Mesenchymal stem cell (in vitro differentiated cells and primary cell): ENCODE measurements at regions not wholly inside any gene's neighbourhood (a gene's known extent, or its start where the extent isn't known, plus 50 kb on each side); places are given as distances from the start of the nearest gene placed in this dataset.

Experiments used
- DNase-seq: peaks from one replicate; pipeline ENCODE4 v3.0.0-alpha.2; 2013
- H2AFZ ChIP-seq: one replicate; pipeline ENCODE4 v1.6.1; 2013; ENCODE audit warnings: low read depth, mild to moderate bottlenecking, control low read depth, inconsistent platforms, low read length, moderate library complexity
- H2AK5ac ChIP-seq: 2 replicates; pipeline ENCODE4 v1.6.1; 2013; ENCODE audit warnings: low read length, moderate library complexity, mild to moderate bottlenecking, inconsistent platforms; ENCODE audit not compliant: severe bottlenecking
- H2BK120ac ChIP-seq: one replicate; pipeline ENCODE4 v1.6.1; 2013; ENCODE audit warnings: low read depth, mild to moderate bottlenecking, inconsistent platforms, low read length, moderate library complexity
- H2BK12ac ChIP-seq, 2 experiments: one replicate each; pipeline ENCODE4 v1.6.1; 2013; ENCODE audit warnings: inconsistent platforms in 2 of 2, low read length in 2 of 2, mild to moderate bottlenecking in 2 of 2, moderate library complexity in 2 of 2, control low read depth in 1 of 2
- H2BK15ac ChIP-seq: one replicate; pipeline ENCODE4 v1.6.1; 2013; ENCODE audit warnings: mild to moderate bottlenecking, low read depth, inconsistent platforms; ENCODE audit not compliant: poor library complexity, severe bottlenecking
- H2BK5ac ChIP-seq: 2 replicates; pipeline ENCODE4 v1.6.1; 2013; ENCODE audit warnings: low read depth, mild to moderate bottlenecking, low read length, control low read depth, inconsistent platforms; ENCODE audit not compliant: poor library complexity, severe bottlenecking
- H3K14ac ChIP-seq, 2 experiments: one replicate each; pipeline ENCODE4 v1.6.1; 2013; ENCODE audit warnings: inconsistent platforms in 2 of 2, low read length in 2 of 2, control low read depth in 1 of 2, mild to moderate bottlenecking in 1 of 2, moderate library complexity in 1 of 2
- H3K18ac ChIP-seq, 2 experiments: one replicate each; pipeline ENCODE4 v1.6.1; 2013; ENCODE audit warnings: inconsistent platforms in 2 of 2, low read length in 2 of 2, control low read depth in 1 of 2, low read depth in 1 of 2, mild to moderate bottlenecking in 1 of 2
- H3K23ac ChIP-seq, 2 experiments: one replicate each; pipeline ENCODE4 v1.6.1; 2013; ENCODE audit warnings: inconsistent platforms in 2 of 2, low read length in 2 of 2, mild to moderate bottlenecking in 2 of 2, moderate library complexity in 2 of 2, control low read depth in 1 of 2
- H3K27ac ChIP-seq: 2 replicates; pipeline ENCODE4 v1.5.1; 2013; ENCODE audit warnings: mild to moderate bottlenecking, moderate library complexity, low read length, control low read depth, inconsistent platforms; ENCODE audit not compliant: poor library complexity, severe bottlenecking
- H3K27me3 ChIP-seq, 2 experiments: 2 replicates each; pipeline versions ENCODE4 v1.6.1 to v1.7.0; 2013; ENCODE audit warnings: low read length in 2 of 2, mild to moderate bottlenecking in 2 of 2, moderate library complexity in 2 of 2, control low read depth in 1 of 2, inconsistent platforms in 1 of 2; ENCODE audit not compliant: control insufficient read depth in 1 of 2, insufficient read depth in 1 of 2
- H3K36me3 ChIP-seq, 2 experiments: 2 replicates each; pipeline versions ENCODE4 v1.6.1 to v1.7.0; 2013; ENCODE audit warnings: low read length in 2 of 2, control low read depth in 1 of 2, inconsistent platforms in 1 of 2, low read depth in 1 of 2, mild to moderate bottlenecking in 1 of 2; ENCODE audit not compliant: insufficient read depth in 2 of 2, control insufficient read depth in 1 of 2
- H3K4ac ChIP-seq, 2 experiments: one replicate each; pipeline ENCODE4 v1.6.1; 2013; ENCODE audit warnings: inconsistent platforms in 2 of 2, low read length in 2 of 2, mild to moderate bottlenecking in 2 of 2, moderate library complexity in 2 of 2, control low read depth in 1 of 2, low read depth in 1 of 2
- H3K4me1 ChIP-seq: 2 replicates; pipeline ENCODE4 v1.6.1; 2013; ENCODE audit warnings: low read depth, low read length, control low read depth; ENCODE audit not compliant: control insufficient read depth, insufficient read depth
- H3K4me2 ChIP-seq: 2 replicates; pipeline ENCODE4 v1.6.1; 2013; ENCODE audit warnings: low read length, mild to moderate bottlenecking, inconsistent platforms; ENCODE audit not compliant: poor library complexity, severe bottlenecking
- H3K4me3 ChIP-seq, 2 experiments: 2 replicates each; pipeline versions ENCODE4 v1.5.1 to v1.7.0; 2013; ENCODE audit warnings: low read length in 2 of 2, mild to moderate bottlenecking in 2 of 2, control low read depth in 1 of 2, low read depth in 1 of 2; ENCODE audit not compliant: insufficient read depth in 1 of 2
- H3K79me1 ChIP-seq: replicated peaks from 2 replicates; pipeline ENCODE4 v1.6.1; 2013; ENCODE audit warnings: mild to moderate bottlenecking, control low read depth, low read length, inconsistent platforms; ENCODE audit not compliant: poor library complexity, severe bottlenecking
- H3K9ac ChIP-seq: 2 replicates; pipeline ENCODE4 v1.7.0; 2013; ENCODE audit warnings: mild to moderate bottlenecking, low read length, moderate library complexity
- H3K9me3 ChIP-seq: 2 replicates; pipeline ENCODE4 v1.7.0; 2013; ENCODE audit warnings: mild to moderate bottlenecking, low read length; ENCODE audit not compliant: control insufficient read depth
- H4K8ac ChIP-seq: one replicate; pipeline ENCODE4 v1.6.1; 2013; ENCODE audit warnings: inconsistent platforms, mild to moderate bottlenecking, low read length, moderate library complexity
- H4K91ac ChIP-seq: one replicate; pipeline ENCODE4 v1.6.1; 2013; ENCODE audit warnings: mild to moderate bottlenecking, low read length, inconsistent platforms
- WGBS: methylation state at CpG from one replicate; pipeline ENCODE4 v1.1.7; 2013; ENCODE audit warnings: mixed read lengths; 5-methylcytosine and 5-hydroxymethylcytosine counted together

DNA sequence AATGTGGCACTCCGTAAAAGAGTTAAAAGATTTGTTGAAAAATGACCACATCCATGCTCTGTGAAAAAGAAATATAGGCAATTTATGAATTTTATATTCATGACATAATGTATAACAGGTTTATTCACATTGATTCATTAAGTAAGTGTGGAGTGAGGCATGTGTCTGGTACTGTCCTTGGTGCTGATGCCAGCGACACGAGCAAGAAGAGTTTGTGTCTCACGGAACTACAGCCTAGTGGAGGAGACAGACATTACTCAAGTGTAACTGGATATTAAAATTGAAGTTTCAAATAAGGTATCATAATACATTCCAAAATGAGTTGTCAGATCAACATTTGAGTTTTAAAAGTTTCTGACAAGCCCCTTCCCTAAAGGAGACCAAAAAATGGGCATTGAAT is 122.7 kb upstream of the PRNP start:
- no peak overlapping the region for H2AK5ac ChIP-seq
- 0% methylated on average over 2 of the region's 4 CpGs for WGBS
- peak; percentile 79 for DNase-seq

DNA sequence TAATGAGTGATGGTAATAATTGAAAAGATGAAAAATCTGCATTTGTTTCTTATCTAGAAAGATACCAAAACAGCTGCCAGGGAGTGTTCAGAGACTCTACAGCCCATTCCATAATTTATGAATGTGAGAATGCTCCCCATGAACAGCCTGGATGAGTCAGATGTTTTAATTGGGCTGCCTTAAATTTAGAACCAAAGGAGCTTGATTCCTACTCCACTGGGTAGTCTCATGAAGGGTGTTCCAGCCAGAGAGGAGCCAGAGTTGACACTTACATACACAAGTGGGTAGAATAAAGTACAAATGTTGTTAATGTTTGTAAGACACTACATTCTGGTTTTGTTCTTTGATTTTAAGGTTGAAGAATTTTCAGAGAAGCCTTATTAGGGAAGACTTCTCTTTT is 123.2 kb upstream of the PRNP start:
- no peak overlapping the region for H2BK15ac ChIP-seq
- H3K18ac ChIP-seq, result no peak overlapping the region
- peaks cover 5 to 14% of the 10 kb centered on the region in 2 experiments for H3K27me3 ChIP-seq
- H2BK120ac ChIP-seq, result no peak overlapping the region
- H3K36me3 ChIP-seq, result no peaks in the 10 kb centered on the region
- no peak overlapping the region for H3K4me2 ChIP-seq
- no peak overlapping the region for H3K9ac ChIP-seq
- H3K9me3 ChIP-seq, result peaks cover 2% of the 10 kb centered on the region
- no peaks in the 10 kb centered on the region for H3K79me1 ChIP-seq
- H3K27ac ChIP-seq, result no peak overlapping the region
- H2BK12ac ChIP-seq, result no peak overlapping the region
- no peak overlapping the region for H2AFZ ChIP-seq
- no peaks in the 10 kb centered on the region for H3K4me1 ChIP-seq
- no peak overlapping the region for H3K14ac ChIP-seq
- no peak overlapping the region for H4K8ac ChIP-seq
- no peak overlapping the region for H2BK5ac ChIP-seq
- H4K91ac ChIP-seq, result no peak overlapping the region
- no peak overlapping the region for H3K4me3 ChIP-seq
- H3K23ac ChIP-seq, result no peak overlapping the region
- no peak overlapping the region for H3K4ac ChIP-seq
- no peak overlapping the region for H2AK5ac ChIP-seq
- no peak for DNase-seq

More for the DNA sequence above, 122.7 kb upstream of the PRNP start:
- Histone ChIP-seq H3K4me1 (no peaks in the 10 kb centered on the region), H3K4ac (no peak overlapping the region), H3K9ac (no peak overlapping the region), H3K4me3 (no peak overlapping the region), H2BK12ac (no peak overlapping the region), H4K91ac (no peak overlapping the region), H4K8ac (no peak overlapping the region), H3K27me3 (peaks cover 6 to 14% of the 10 kb centered on the region in 2 experiments), H2BK15ac (no peak overlapping the region), H2BK120ac (no peak overlapping the region), H2BK5ac (no peak overlapping the region), H3K23ac (no peak overlapping the region), H3K14ac (no peak overlapping the region), H3K9me3 (peaks cover 2% of the 10 kb centered on the region), H2AFZ (no peak overlapping the region), H3K4me2 (no peak overlapping the region), H3K27ac (no peak overlapping the region), H3K18ac (no peak overlapping the region), H3K36me3 (no peaks in the 10 kb centered on the region), H3K79me1 (no peaks in the 10 kb centered on the region)

DNA sequence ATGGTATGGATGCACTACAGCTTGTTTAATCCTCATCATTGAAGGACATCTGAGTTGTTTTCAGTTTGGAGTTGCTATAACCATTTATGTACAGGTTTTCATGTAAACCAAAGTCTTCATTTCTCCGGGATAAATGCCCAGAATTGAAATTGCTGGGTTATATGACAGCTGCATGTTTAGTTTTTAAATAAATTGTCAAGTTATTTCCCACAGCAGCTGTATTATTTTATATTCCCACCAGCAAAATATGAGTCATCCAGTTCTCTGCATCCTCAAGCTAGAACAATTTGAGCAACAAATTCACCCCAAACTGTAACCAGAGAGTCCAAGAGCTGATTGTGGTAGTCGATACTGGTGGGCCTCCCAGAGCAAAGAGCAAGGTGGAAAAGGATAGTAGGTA is 125.6 kb upstream of the PRNP start:
- no peak overlapping the region for H2BK15ac ChIP-seq
- no peak overlapping the region for H4K8ac ChIP-seq
- H3K79me1 ChIP-seq, result no peaks in the 10 kb centered on the region

DNA sequence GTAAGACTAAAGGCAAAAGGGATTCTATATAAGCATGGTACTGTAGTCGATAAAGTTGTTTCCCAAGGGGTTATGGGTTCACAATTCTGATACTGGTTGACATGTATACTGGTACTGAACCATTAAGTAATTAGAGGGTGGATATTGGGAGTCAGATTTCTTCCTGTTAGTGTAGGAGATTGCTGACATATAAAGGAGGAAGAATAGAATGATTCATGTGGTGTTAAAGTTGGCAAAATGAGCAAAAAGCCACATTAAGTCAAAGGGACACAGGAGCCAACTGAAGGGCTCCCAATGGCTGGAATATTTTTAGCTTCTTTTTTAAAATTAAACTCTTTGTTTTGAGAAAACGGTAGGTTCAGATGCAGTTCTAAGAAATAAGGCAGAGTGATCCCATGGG is 126.3 kb upstream of the PRNP start:
- Histone ChIP-seq H2BK15ac (no peak overlapping the region), H2BK12ac (no peak overlapping the region), H3K4me1 (no peaks in the 10 kb centered on the region), H3K36me3 (no peaks in the 10 kb centered on the region), H3K4ac (no peak overlapping the region), H2AFZ (no peak overlapping the region), H3K79me1 (no peaks in the 10 kb centered on the region), H3K23ac (no peak overlapping the region), H2AK5ac (no peak overlapping the region), H3K14ac (no peak overlapping the region), H4K91ac (no peak overlapping the region), H3K27me3 (peaks cover 0 to 14% of the 10 kb centered on the region in 2 experiments), H3K9me3 (peaks cover 2% of the 10 kb centered on the region), H3K4me3 (no peak overlapping the region), H3K27ac (no peak overlapping the region), H3K4me2 (no peak overlapping the region), H2BK5ac (no peak overlapping the region), H3K18ac (no peak overlapping the region), H4K8ac (no peak overlapping the region), H3K9ac (no peak overlapping the region), H2BK120ac (no peak overlapping the region)
- WGBS, result 62% methylated on average over 2 of the region's 2 CpGs
- DNase-seq, result no peak

More for the DNA sequence above, 125.6 kb upstream of the PRNP start:
- H3K14ac ChIP-seq, result no peak overlapping the region
- H3K9me3 ChIP-seq, result peaks cover 2% of the 10 kb centered on the region
- no peak overlapping the region for H3K4me3 ChIP-seq
- no peak overlapping the region for H3K9ac ChIP-seq
- H3K4me1 ChIP-seq, result no peaks in the 10 kb centered on the region
- H3K18ac ChIP-seq, result no peak overlapping the region
- H3K23ac ChIP-seq, result no peak overlapping the region
- H2BK12ac ChIP-seq, result no peak overlapping the region
- H2AFZ ChIP-seq, result no peak overlapping the region
- H3K27me3 ChIP-seq, result peaks cover 0 to 14% of the 10 kb centered on the region in 2 experiments
- no peak for DNase-seq
- H2BK5ac ChIP-seq, result no peak overlapping the region
- H3K36me3 ChIP-seq, result no peaks in the 10 kb centered on the region
- no peak overlapping the region for H3K27ac ChIP-seq
- no peak overlapping the region for H3K4me2 ChIP-seq
- WGBS, result no CpG with 5 or more reads among the region's 2 CpGs
- H2BK120ac ChIP-seq, result no peak overlapping the region
- no peak overlapping the region for H3K4ac ChIP-seq
- no peak overlapping the region for H4K91ac ChIP-seq
- no peak overlapping the region for H2AK5ac ChIP-seq
